Right cardiac atrium (tissue), 5 donors: ENCODE measurements at regions not wholly inside any gene's neighbourhood (a gene's known extent, or its start where the extent isn't known, plus 50 kb on each side); places are given as distances from the start of the nearest gene placed in this dataset.

ENCODE experiments used
- ATAC-seq, 2 donors: fragments of 200-7000 bp; cut with Tn5 transposase; one replicate each; pipeline versions ENCODE4 v1.8.0 to v1.9.1; 2020; ENCODE audit warnings: moderate library complexity in 2 of 2, mild to moderate bottlenecking in 1 of 2
- DNase-seq, 3 donors: peaks; one replicate each; pipeline ENCODE4 v3.0.0-alpha.2; 2020
- H3K27ac ChIP-seq: one replicate; pipeline ENCODE4 v1.5.1; 2013; ENCODE audit warnings: mild to moderate bottlenecking, low read length, control low read depth, moderate library complexity
- H3K27me3 ChIP-seq: one replicate; pipeline ENCODE4 v1.6.1; 2013; ENCODE audit not compliant: control insufficient read depth, insufficient read depth
- H3K4me1 ChIP-seq: one replicate; pipeline ENCODE4 v1.6.1; 2013; ENCODE audit warnings: low read length; ENCODE audit not compliant: control insufficient read depth, insufficient read depth
- H3K4me3 ChIP-seq: one replicate; pipeline ENCODE4 v1.5.1; 2013; ENCODE audit warnings: low read length, control low read depth
- H3K9me3 ChIP-seq: one replicate; pipeline ENCODE4 v1.6.1; 2013; ENCODE audit warnings: low read length; ENCODE audit not compliant: control insufficient read depth
- WGBS: extraction: QIAGEN DNeasy Blood & Tissue Kit; methylation state at CpG from one replicate; pipeline ENCODE4 v1.1.7; 2013; 5-methylcytosine and 5-hydroxymethylcytosine counted together
- intact Hi-C, 4 donors: fragments of 100-400 bp; cut with DNase I; formaldehyde crosslinking; loops; one replicate each; pipeline versions ENCODE4 v1.11.0 to v1.14.0; 2022 to 2023
- donor health status: healthy with polysubstance abuse.
- donor health status: DM: no; HTN: yes; CAD: no.
- donor health status: DM: no; HTN: no; CAD: no.
- donor health status: DM: no; HTN: yes; CAD: no; lungs with severe emphysema.
- donor health status: DM: yes; HTN: yes; CAD: no.

DNA sequence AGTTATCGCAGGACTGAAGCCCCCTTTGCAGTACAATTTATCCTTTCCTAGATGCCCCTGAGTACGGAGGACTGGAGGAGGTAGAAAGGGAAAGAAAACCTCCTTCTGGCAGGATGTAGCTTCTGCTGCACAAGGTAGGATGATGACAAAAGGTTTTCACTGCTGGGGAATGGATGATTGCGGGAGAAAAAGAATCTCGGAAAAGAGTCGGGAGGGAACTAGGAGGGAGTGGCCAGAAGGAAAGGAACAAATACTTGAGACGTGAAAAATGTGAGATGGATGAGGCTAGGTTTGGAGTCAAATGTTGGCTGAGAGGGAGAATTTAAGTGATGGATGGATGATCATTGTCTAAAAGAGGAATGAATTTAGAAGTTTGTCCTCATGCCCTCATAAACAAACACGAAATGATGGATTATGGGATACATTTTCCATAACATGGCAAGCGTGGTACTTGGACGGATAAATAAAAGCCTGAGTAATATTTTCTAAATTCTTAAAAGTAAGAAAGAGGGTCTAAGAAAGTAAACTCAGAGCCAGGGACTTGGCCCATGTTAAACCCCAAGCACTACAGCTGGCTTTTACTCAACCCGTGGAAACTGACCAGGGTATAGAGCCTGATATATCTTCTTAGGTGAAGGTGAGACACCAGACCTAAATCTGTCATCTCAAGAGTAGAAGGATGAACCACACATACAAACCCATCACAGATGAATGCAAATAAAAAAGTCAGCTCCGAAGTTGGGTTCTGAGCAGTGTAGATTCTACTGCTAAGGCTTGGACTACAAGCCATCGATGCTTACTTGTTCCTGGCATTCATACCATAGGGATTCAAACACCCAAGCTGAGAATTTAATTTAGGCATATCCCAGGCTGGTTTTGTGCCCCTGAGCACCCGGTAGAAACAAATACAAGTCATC is 72.4 kb downstream of the HFE start:
- H3K4me3 ChIP-seq = peak overlapping the region; percentile 78
- DNase-seq (no peak), ATAC-seq (no peak)
- no peaks in the 10 kb centered on the region for H3K27me3 ChIP-seq
- no peaks in the 10 kb centered on the region for H3K9me3 ChIP-seq
- H3K27ac ChIP-seq = no peak overlapping the region
- intact Hi-C loops = loop anchor here in 1 of 4 donors (5.0 kb wide), 1 partner anchor 37 kb away; a partner anchor contains a TSS
- WGBS = 25% methylated on average over 13 of the region's 13 CpGs
- H3K4me1 ChIP-seq = no peaks in the 10 kb centered on the region

DNA sequence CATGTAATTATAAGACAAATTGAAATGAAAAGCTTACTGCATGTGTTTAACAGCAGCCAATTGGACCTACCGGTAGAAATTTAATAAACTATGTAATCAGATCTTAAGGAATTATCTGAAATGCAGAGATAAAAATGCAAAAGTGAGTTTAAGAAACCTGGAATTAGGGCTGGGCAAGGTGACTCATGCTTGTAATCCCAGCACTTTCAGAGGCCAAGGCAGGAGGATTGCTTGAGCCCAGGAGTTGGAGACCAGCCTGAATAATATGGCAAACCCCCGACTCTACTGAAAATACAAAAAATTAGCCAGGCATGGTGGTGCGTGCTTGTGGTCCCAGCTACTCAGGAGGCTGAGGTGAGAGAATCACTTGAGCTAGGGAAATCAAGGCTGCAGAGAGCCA is 74.1 kb downstream of the HFE start:
- no peak for DNase-seq
- 96% methylated on average over 3 of the region's 3 CpGs for WGBS
- intact Hi-C loops = no loop called here
- ATAC-seq = no peak
- no peak overlapping the region for H3K4me3 ChIP-seq
- no peaks in the 10 kb centered on the region for H3K4me1 ChIP-seq
- no peaks in the 10 kb centered on the region for H3K27me3 ChIP-seq
- no peaks in the 10 kb centered on the region for H3K9me3 ChIP-seq
- H3K27ac ChIP-seq = no peak overlapping the region

DNA sequence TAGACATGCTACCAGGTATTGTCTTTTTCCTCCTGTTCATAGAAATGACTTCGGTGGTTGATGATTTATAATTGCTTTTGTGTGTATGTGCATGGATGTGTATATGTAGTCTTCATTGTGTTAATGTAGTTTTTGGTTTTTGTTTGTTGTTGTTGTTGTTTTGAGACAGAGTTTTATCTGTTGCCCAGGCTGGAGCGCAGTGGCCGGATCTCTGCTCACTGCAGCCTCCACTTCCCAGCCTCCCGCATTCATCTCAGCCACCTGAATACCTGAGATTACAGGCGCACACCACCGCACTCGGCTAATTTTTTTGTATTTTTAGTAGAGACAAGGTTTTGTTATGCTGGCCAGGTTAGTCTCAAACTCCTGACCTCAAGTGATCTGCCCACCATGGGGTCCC is 75.2 kb downstream of the HFE start:
- no peak for DNase-seq
- WGBS = 92% methylated on average over 7 of the region's 7 CpGs
- no peak for ATAC-seq
- no peak overlapping the region for H3K4me3 ChIP-seq
- intact Hi-C loops = no loop called here
- H3K9me3 ChIP-seq = no peaks in the 10 kb centered on the region
- H3K4me1 ChIP-seq = no peaks in the 10 kb centered on the region
- no peaks in the 10 kb centered on the region for H3K27me3 ChIP-seq
- no peak overlapping the region for H3K27ac ChIP-seq

DNA sequence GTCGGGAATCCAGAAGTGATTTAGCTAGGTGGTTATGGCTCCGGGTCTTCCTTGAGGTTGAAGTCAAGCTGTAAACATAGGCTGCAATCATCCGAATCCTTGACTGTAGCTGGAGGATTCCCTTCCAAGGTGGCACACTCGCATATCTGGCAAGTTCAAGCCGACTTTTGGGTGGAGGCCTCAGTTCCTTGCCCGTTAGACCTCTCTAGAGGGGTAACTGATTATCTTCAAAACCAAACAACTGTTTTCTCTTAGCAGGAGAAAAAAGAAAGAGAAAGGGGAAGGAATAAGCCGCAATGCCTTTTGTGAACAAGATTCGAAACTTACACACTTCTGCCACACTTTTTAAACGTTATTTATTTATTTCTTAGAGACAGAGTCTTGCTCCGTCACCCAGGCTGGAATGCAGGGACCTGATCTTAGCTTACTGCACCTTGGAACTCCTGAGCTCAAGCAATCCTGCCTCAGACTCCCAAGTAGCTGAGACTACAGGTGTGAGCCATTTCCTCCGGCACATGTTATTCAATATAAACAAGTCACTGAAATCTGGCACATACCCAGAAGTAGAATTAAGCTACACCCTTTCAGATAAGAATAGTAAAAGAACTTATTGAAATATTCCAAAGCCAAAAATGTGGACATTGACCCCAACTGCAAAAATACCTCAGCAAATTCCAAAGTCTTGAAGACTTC is 76.3 kb downstream of the HFE start:
- WGBS = 89% methylated on average over 11 of the region's 11 CpGs
- no peak overlapping the region for H3K27ac ChIP-seq
- ATAC-seq (no peak), DNase-seq (no peak)
- intact Hi-C loops = no loop called here
- H3K9me3 ChIP-seq = no peaks in the 10 kb centered on the region
- H3K4me1 ChIP-seq = no peaks in the 10 kb centered on the region
- H3K27me3 ChIP-seq = no peaks in the 10 kb centered on the region
- no peak overlapping the region for H3K4me3 ChIP-seq

DNA sequence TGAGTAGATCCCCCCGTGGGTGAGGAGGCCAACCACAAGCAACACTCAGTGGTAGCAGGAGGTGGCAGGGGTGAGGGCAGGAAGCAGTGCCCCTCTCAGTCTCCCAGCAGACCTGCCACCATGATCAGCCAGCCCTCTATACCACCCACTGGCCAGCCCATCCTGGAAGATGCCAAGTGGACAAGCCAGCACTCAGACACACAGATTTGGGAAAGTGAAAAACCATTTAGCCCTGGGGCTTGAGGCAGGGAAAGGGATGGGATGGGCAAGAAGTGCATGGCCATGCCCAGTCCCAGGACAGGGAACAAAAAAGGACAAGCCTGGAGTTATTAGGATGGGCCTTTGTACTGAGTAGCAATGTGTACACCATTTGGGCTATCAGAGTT is 76.9 kb downstream of the HFE start:
- H3K9me3 ChIP-seq = no peaks in the 10 kb centered on the region
- WGBS = 84% methylated on average over 1 of the region's 1 CpG
- ATAC-seq (no peak), DNase-seq (no peak)
- intact Hi-C loops = no loop called here
- H3K4me1 ChIP-seq = no peaks in the 10 kb centered on the region
- no peaks in the 10 kb centered on the region for H3K27me3 ChIP-seq
- H3K27ac ChIP-seq = no peak overlapping the region
- H3K4me3 ChIP-seq = no peak overlapping the region

DNA sequence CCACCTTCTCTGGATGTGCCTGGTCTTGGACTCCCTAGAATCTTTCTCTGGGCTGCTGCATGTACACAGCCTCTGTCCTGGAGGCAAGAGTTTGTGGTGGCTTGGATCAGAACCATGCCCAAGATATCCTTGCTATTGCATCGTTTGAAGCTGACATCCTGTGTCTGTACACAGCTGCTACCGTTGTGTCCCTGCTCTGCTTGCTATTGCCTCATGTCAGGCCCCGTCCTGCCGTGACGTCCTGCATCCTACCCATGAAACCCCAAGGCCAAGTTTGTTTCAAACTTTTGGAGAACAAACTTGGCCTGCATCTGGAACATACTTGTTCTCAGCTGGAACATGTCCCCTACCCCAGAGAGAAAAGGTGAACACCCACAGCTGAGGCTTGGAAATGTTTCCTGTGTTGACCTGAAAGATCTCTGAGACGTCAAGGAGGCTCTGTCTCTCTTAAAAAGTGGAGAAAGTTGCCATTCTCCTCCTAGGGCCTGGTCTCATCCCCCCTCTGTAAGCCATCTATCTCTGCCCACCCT is 78.1 kb downstream of the HFE start:
- H3K4me3 ChIP-seq = no peak overlapping the region
- no peaks in the 10 kb centered on the region for H3K27me3 ChIP-seq
- peak in 1 of 2 donors; percentile 16 for ATAC-seq
- DNase-seq = no peak
- no peak overlapping the region for H3K27ac ChIP-seq
- no peaks in the 10 kb centered on the region for H3K9me3 ChIP-seq
- H3K4me1 ChIP-seq = no peaks in the 10 kb centered on the region
- intact Hi-C loops = no loop called here
- 78% methylated on average over 6 of the region's 6 CpGs for WGBS

DNA sequence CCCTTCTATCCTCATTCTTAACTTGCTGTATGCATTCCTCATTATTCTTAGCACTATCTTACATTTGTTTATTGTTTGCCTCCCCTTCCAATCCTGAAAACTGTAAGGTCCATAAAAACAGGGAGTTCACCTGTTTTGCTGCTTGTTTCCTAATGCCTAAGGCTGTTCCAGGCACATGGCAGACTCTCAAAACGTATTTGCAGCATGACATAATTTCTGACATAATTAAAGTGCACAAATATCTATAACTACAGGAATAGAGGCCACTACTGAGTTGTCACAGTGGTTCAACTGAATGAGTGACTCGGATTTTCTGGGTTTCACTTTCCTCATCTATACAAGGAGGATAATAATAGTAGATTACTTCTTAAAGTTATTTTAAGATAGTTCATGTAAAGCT is 83.0 kb downstream of the HFE start:
- DNase-seq (no peak), ATAC-seq (no peak)
- H3K4me1 ChIP-seq = no peaks in the 10 kb centered on the region
- intact Hi-C loops = loop anchor here in 1 of 4 donors (10.0 kb wide), 1 partner anchor 415 kb away; no protein-coding TSS in a partner anchor
- H3K9me3 ChIP-seq = no peaks in the 10 kb centered on the region
- no peaks in the 10 kb centered on the region for H3K27me3 ChIP-seq
- WGBS = 71% methylated on average over 2 of the region's 2 CpGs
- no peak overlapping the region for H3K27ac ChIP-seq
- no peak overlapping the region for H3K4me3 ChIP-seq

DNA sequence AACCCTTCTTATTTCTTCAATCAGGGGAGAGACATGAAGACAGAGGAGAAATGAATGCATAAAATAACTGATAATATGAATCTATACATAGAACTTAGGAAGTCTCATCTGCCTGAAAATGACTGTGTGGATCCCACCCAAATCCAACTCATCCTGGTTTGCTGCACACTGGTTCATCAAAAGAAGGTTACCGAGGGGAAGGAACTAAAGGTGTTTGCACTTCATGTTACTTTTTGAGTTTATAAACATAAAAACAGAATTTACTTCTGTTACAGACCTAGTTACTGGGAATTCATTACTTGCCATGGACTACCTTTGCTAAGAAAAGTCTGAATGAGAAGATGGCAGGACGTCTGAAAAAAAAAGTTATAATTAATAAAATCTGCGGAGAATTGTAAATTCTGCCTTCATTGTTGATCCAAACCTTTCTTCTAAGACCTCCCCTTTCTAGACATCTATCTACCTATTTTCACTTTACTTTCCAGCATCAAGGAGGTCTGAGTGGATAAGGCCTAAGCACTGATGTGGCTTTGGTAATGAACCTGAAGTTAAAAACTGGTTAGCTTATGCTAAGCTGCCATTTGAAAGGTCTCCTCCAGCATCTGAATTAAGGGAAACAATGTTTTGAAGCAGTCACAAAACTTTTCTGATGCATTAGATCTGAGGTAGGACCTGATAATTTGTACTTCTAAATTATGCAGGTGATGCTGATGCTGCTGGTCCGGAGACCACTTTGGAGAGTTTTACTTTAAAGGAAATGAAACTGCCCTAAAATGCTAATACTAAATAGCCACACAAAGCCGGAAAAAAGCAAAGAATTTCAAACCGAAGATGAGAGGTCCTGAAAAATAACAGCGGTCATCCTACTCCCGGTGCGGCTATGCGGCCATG is 84.0 kb downstream of the HFE start:
- 23% methylated on average over 10 of the region's 10 CpGs for WGBS
- peak overlapping the region; percentile 97 for H3K27ac ChIP-seq
- no peaks in the 10 kb centered on the region for H3K27me3 ChIP-seq
- H3K4me1 ChIP-seq = no peaks in the 10 kb centered on the region
- no peak for ATAC-seq
- intact Hi-C loops = loop anchor here in 1 of 4 donors (10.0 kb wide), 1 partner anchor 414 kb away; no protein-coding TSS in a partner anchor
- no peaks in the 10 kb centered on the region for H3K9me3 ChIP-seq
- DNase-seq = no peak
- H3K4me3 ChIP-seq = peak overlapping the region; percentile 80

DNA sequence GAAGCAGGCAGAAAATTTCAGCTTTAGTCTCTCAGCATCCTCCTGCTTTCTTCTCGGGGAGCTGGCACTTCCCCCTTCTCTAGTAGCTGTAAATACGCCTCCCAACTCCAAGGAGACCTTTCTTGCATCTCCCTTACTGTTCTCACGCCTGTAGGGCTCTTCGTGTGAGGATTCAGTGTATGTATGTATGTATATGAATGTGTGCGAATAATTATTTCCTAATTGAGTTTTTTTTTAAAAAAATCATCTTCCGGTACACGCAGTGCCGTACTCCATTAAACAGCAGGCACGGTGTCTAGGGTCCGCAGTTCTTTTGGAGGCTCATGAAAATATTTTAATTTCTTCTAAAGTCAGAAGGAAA is 85.4 kb downstream of the HFE start:
- Histone ChIP-seq H3K27me3 (no peaks in the 10 kb centered on the region), H3K4me1 (no peaks in the 10 kb centered on the region), H3K9me3 (no peaks in the 10 kb centered on the region), H3K27ac (peak overlapping the region; percentile 97), H3K4me3 (peak overlapping the region; percentile 80)
- no peak for DNase-seq
- 3% methylated on average over 10 of the region's 10 CpGs for WGBS
- ATAC-seq = peak; percentile 49 to 64
- intact Hi-C loops = loop anchor here in 1 of 4 donors (10.0 kb wide), 1 partner anchor 412 kb away; no protein-coding TSS in a partner anchor

DNA sequence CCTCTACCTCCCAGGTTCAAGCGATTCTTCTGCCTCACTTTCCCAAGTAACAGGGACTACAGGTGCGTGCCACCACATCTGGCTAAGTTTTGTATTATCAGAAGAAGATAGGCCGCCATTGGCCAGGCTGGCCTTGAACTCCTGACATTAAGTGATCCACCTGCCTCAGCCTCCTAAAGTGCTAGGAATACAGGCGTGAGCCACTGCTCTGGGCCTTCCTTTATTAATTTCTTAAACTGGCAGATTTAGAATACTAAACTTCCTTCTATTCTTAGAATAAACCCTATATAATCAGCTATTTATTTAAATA is 86.6 kb downstream of the HFE start:
- H3K4me1 ChIP-seq = no peaks in the 10 kb centered on the region
- H3K27me3 ChIP-seq = no peaks in the 10 kb centered on the region
- intact Hi-C loops = loop anchor here in 1 of 4 donors (10.0 kb wide), 1 partner anchor 411 kb away; no protein-coding TSS in a partner anchor
- no peak overlapping the region for H3K4me3 ChIP-seq
- no peak for ATAC-seq
- 95% methylated on average over 4 of the region's 4 CpGs for WGBS
- H3K9me3 ChIP-seq = no peaks in the 10 kb centered on the region
- H3K27ac ChIP-seq = no peak overlapping the region
- DNase-seq = no peak
